Nephron progenitor cell (in vitro differentiated cells): ENCODE measurements at regions not wholly inside any gene's neighbourhood (a gene's known extent, or its start where the extent isn't known, plus 50 kb on each side); places are given as distances from the start of the nearest gene placed in this dataset.
"Not testable (repeated sequence)": the region's sequence is repeated elsewhere in the genome, so short reads cannot be mapped to it uniquely, and the experiment has no call there.

Experiments used
- DNase-seq: peaks from one replicate; pipeline ENCODE4 v3.0.0; 2021
- H3K27ac Mint-ChIP-seq: 2 replicates; pipeline ENCODE4 v1.8.0; 2021; ENCODE audit warnings: mild to moderate bottlenecking, moderate library complexity, mixed read lengths
- H3K27me3 Mint-ChIP-seq: 2 replicates; pipeline ENCODE4 v1.8.0; 2021; ENCODE audit warnings: mild to moderate bottlenecking, low read depth, mixed read lengths; ENCODE audit not compliant: poor library complexity
- H3K36me3 Mint-ChIP-seq: 2 replicates; pipeline ENCODE4 v1.8.0; 2021; ENCODE audit warnings: low read depth, mixed read lengths
- H3K4me1 Mint-ChIP-seq: 2 replicates; pipeline ENCODE4 v1.8.0; 2021; ENCODE audit warnings: mixed read lengths
- H3K4me3 Mint-ChIP-seq: 2 replicates; pipeline ENCODE4 v1.8.0; 2021; ENCODE audit warnings: mild to moderate bottlenecking, moderate library complexity, mixed read lengths
- H3K9me3 Mint-ChIP-seq: 2 replicates; pipeline ENCODE4 v1.8.0; 2021; ENCODE audit warnings: mild to moderate bottlenecking, moderate library complexity, mixed read lengths
- TF ChIP-seq, protein P1 (sequence below): fragments of 200-600 bp; sonication (generic); IDR thresholded peaks from 2 replicates; pipeline ENCODE4 v1.5.0; 2021; ENCODE audit warnings: antibody characterized with exemption

DNA sequence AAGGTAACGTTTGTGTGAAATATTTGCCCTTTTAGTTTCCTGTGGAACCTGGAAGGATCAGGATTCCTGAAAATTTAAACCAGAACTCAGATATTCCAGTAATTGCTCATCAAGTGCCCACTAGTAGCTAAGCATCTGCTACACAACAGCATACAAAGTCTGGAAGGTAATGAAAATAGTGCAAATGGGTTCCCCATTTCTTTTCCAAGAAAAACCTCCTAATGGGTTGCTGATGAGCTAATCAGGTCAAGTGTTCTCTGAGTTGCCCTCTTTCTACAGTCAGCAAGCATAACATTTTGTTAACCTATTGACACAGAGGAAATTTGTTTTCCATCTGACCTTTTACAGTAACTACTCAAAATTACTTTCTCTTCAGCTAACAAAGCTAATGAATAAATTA is 83.6 kb upstream of the PMCH start:
- Mint-ChIP-seq H3K27ac (no peak overlapping the region), H3K27me3 (no peaks in the 10 kb centered on the region), H3K9me3 (peaks cover 14% of the 10 kb centered on the region), H3K4me1 (no peaks in the 10 kb centered on the region), H3K36me3 (no peaks in the 10 kb centered on the region), H3K4me3 (no peak overlapping the region)
- no peak for DNase-seq
- TF ChIP-seq, protein P1, sequence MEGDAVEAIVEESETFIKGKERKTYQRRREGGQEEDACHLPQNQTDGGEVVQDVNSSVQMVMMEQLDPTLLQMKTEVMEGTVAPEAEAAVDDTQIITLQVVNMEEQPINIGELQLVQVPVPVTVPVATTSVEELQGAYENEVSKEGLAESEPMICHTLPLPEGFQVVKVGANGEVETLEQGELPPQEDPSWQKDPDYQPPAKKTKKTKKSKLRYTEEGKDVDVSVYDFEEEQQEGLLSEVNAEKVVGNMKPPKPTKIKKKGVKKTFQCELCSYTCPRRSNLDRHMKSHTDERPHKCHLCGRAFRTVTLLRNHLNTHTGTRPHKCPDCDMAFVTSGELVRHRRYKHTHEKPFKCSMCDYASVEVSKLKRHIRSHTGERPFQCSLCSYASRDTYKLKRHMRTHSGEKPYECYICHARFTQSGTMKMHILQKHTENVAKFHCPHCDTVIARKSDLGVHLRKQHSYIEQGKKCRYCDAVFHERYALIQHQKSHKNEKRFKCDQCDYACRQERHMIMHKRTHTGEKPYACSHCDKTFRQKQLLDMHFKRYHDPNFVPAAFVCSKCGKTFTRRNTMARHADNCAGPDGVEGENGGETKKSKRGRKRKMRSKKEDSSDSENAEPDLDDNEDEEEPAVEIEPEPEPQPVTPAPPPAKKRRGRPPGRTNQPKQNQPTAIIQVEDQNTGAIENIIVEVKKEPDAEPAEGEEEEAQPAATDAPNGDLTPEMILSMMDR = no peak

DNA sequence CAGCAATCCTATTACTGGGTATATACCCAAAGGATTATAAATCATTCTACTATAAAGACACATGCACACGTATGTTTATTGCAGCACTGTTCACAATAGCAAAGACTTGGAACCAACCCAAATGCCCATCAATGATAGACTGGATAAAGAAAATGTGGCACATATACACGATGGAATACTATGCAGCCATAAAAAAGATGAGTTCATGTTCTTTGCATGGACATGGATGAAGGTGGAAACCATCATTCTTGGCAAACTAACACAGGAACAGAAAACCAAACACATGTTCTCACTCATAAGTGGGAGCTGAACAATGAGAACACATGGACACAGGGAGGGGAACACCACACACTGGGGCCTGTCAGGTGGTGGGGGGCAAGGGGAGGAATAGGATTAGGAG is 58.1 kb upstream of the PMCH start:
- not testable (repeated sequence) for H3K4me3 Mint-ChIP-seq, DNase-seq, H3K27me3 Mint-ChIP-seq, H3K4me1 Mint-ChIP-seq, H3K36me3 Mint-ChIP-seq, H3K27ac Mint-ChIP-seq
- peaks cover 32% of the 10 kb centered on the region for H3K9me3 Mint-ChIP-seq

DNA sequence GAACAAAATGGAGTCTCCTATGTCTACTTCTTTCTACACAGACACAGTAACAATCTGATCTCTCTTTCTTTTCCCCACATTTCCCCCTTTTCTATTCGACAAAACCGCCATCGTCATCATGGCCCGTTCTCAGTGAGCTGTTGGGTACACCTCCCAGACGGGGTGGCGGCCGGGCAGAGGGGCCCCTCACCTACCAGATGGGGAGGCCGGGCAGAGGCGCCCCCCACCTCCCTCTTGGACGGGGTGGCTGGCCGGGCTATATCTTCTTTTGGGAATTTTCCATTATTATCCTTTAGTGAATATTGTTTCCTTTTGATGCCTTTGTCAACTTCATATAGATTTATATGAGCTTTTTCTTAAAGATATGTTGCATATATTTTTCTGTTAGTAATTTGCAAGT is 53.4 kb upstream of the PMCH start:
- peaks cover 28% of the 10 kb centered on the region for H3K9me3 Mint-ChIP-seq
- DNase-seq, H3K4me3 Mint-ChIP-seq, H3K4me1 Mint-ChIP-seq, H3K27ac Mint-ChIP-seq, H3K27me3 Mint-ChIP-seq, H3K36me3 Mint-ChIP-seq: not testable (repeated sequence)

DNA sequence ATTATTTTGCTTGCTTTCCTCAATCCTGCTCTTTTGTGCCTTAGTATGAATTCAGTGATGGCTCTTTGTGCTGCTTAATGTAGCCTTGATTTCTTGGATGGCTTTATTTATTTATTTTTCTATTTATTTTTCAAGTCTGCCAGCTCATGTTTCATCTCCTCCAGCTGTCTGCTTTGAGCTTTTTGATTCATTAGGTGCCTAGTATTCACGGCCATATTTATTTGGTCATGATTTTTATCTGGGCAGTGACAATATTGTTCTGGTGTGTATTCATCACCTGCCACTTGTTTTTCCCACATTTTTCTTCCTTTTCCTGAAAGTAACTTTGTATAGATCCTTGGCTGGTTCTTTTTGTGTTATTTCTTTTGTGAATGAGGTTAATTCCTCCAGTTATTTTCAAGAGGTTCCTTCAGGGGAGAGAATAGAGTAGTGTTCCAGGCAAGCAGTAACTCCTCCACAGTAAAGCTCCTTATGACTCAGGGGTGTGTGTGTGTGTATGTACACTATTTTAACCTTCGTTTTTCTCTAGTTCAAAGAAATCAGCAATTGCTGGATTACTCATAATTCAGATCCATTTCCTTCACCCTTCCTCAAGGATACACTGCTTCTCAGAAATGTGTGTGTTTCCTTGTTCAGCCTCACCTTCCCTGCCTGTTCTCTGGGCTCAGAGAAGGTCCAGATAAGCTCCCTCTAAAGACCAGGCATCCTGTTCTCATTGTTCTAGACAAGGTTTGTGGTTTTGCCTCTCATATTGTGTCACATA is 51.6 kb upstream of the PMCH start:
- peaks cover 23% of the 10 kb centered on the region for H3K9me3 Mint-ChIP-seq
- peaks cover 3% of the 10 kb centered on the region for H3K27me3 Mint-ChIP-seq
- peak overlapping the region; percentile 68 for H3K27ac Mint-ChIP-seq
- TF ChIP-seq, protein P1 = no peak
- no peak overlapping the region for H3K4me3 Mint-ChIP-seq
- no peaks in the 10 kb centered on the region for H3K36me3 Mint-ChIP-seq
- H3K4me1 Mint-ChIP-seq = no peaks in the 10 kb centered on the region
- no peak for DNase-seq
